CD14-positive monocyte (primary cell): ENCODE measurements at regions not wholly inside any gene's neighbourhood (a gene's known extent, or its start where the extent isn't known, plus 50 kb on each side); places are given as distances from the start of the nearest gene placed in this dataset.

ENCODE experiments used
- DNase-seq, 3 donors: peaks; one replicate each; pipeline ENCODE4 v3.0.0-alpha.2; 2011 to 2022
- H2AFZ ChIP-seq: 2 replicates; pipeline ENCODE4 v1.6.0; 2012; ENCODE audit warnings: mild to moderate bottlenecking, low read depth, low read length, inconsistent platforms; ENCODE audit not compliant: insufficient read depth, poor library complexity, severe bottlenecking
- H3K27ac ChIP-seq, 2 donors: 1 replicate in 1 of 2; 2 replicates in 1 of 2; pipeline ENCODE4 v1.5.1; 2012 to 2013; ENCODE audit warnings: low read length in 2 of 2, control low read depth in 1 of 2, inconsistent platforms in 1 of 2, low read depth in 1 of 2, mild to moderate bottlenecking in 1 of 2
- H3K27me3 ChIP-seq, 2 donors: one replicate each; pipeline versions ENCODE4 v1.6.0 to v1.6.1; 2011 to 2013; ENCODE audit warnings: low read length in 2 of 2; ENCODE audit not compliant: control insufficient read depth in 2 of 2, insufficient read depth in 2 of 2
- H3K36me3 ChIP-seq, 2 donors: replicated peaks in 1 of 2; 1 replicate in 1 of 2; 2 replicates in 1 of 2; pipeline versions ENCODE4 v1.5.1 to v1.6.1; 2012 to 2013; ENCODE audit warnings: low read length in 2 of 2, control low read depth in 1 of 2, inconsistent platforms in 1 of 2, mild to moderate bottlenecking in 1 of 2; ENCODE audit not compliant: insufficient read depth in 2 of 2, control insufficient read depth in 1 of 2
- H3K4me1 ChIP-seq, 2 donors: 1 replicate in 1 of 2; 2 replicates in 1 of 2; pipeline versions ENCODE4 v1.5.1 to v1.6.1; 2012 to 2013; ENCODE audit warnings: low read length in 2 of 2, control low read depth in 1 of 2, inconsistent platforms in 1 of 2, mild to moderate bottlenecking in 1 of 2, moderate library complexity in 1 of 2; ENCODE audit not compliant: insufficient read depth in 2 of 2, control insufficient read depth in 1 of 2
- H3K4me2 ChIP-seq: replicated peaks from 2 replicates; pipeline ENCODE3; 2012; ENCODE audit warnings: low read length, moderate library complexity, mild to moderate bottlenecking; ENCODE audit not compliant: poor library complexity, severe bottlenecking; ENCODE audit errors: extremely low read depth
- H3K4me3 ChIP-seq, 3 experiments: fragments of 200-600 bp in 1 of 3; sonication (generic) in 1 of 3; replicated peaks in 1 of 3; 1 replicate in 2 of 3; 2 replicates in 1 of 3; pipeline ENCODE4 v1.5.1; 2011 to 2013; ENCODE audit warnings: low read length in 3 of 3, mild to moderate bottlenecking in 3 of 3, control low read depth in 2 of 3, low read depth in 2 of 3, inconsistent platforms in 1 of 3, moderate library complexity in 1 of 3
- H3K79me2 ChIP-seq: 2 replicates; pipeline ENCODE4 v1.6.0; 2012; ENCODE audit warnings: mild to moderate bottlenecking, control low read depth, inconsistent platforms, low read length, moderate library complexity; ENCODE audit not compliant: insufficient read depth
- H3K9ac ChIP-seq: 2 replicates; pipeline ENCODE4 v1.6.0; 2017; ENCODE audit warnings: low read length, mild to moderate bottlenecking; ENCODE audit not compliant: insufficient read depth, poor library complexity, severe bottlenecking
- H3K9me3 ChIP-seq, 2 donors: replicated peaks in 1 of 2; 1 replicate in 1 of 2; 2 replicates in 1 of 2; pipeline versions ENCODE4 v1.5.1 to v1.6.1; 2012 to 2013; ENCODE audit warnings: low read length in 2 of 2, control low read depth in 1 of 2; ENCODE audit not compliant: control insufficient read depth in 1 of 2, insufficient read depth in 1 of 2
- H4K20me1 ChIP-seq: 2 replicates; pipeline ENCODE4 v1.6.0; 2012; ENCODE audit warnings: mild to moderate bottlenecking, low read length, control low read depth, moderate library complexity; ENCODE audit not compliant: insufficient read depth
- H3K27ac Mint-ChIP-seq, 7 donors: one replicate each; pipeline ENCODE4 v1.8.0; 2020; ENCODE audit warnings: mild to moderate bottlenecking in 7 of 7, mixed read lengths in 7 of 7, moderate library complexity in 6 of 7, inconsistent platforms in 2 of 7
- H3K27me3 Mint-ChIP-seq, 3 donors: one replicate each; pipeline ENCODE4 v1.8.0; 2021 to 2022; ENCODE audit warnings: low read depth in 3 of 3, mild to moderate bottlenecking in 3 of 3, mixed read lengths in 3 of 3, moderate library complexity in 3 of 3, inconsistent platforms in 1 of 3
- H3K36me3 Mint-ChIP-seq, 2 donors: one replicate each; pipeline ENCODE4 v1.8.0; 2020; ENCODE audit warnings: mixed read lengths in 2 of 2, inconsistent platforms in 1 of 2, mild to moderate bottlenecking in 1 of 2
- H3K4me1 Mint-ChIP-seq: one replicate; pipeline ENCODE4 v1.8.0; 2020; ENCODE audit warnings: mild to moderate bottlenecking, mixed read lengths
- H3K4me3 Mint-ChIP-seq, 2 donors: one replicate each; pipeline ENCODE4 v1.8.0; 2020; ENCODE audit warnings: mild to moderate bottlenecking in 2 of 2, mixed read lengths in 2 of 2, moderate library complexity in 1 of 2
- H3K9me3 Mint-ChIP-seq, 7 donors: one replicate each; pipeline ENCODE4 v1.8.0; 2020 to 2022; ENCODE audit warnings: mixed read lengths in 7 of 7, mild to moderate bottlenecking in 6 of 7, moderate library complexity in 6 of 7, inconsistent platforms in 2 of 7
- CTCF ChIP-seq: fragments of 200-600 bp; IDR thresholded peaks from one replicate; pipeline ENCODE4 v1.8.0; 2022; ENCODE audit warnings: antibody characterized with exemption, mild to moderate bottlenecking
- WGBS: methylation state at CpG from one replicate; pipeline ENCODE4 v1.1.5; 2013; ENCODE audit warnings: missing lambda C conversion rate; ENCODE audit not compliant: insufficient coverage; 5-methylcytosine and 5-hydroxymethylcytosine counted together
- intact Hi-C, 2 donors: fragments of 100-400 bp; cut with micrococcal nuclease; formaldehyde crosslinking; loops; one replicate each; pipeline versions ENCODE4 v1.15.0 to v1.15.1; 2023

- Mint-ChIP-seq H3K9me3 (peaks cover 0 to 5% (median 0%) of the 10 kb centered on the region in 7 donors), H3K4me1 (no peaks in the 10 kb centered on the region), H3K27ac (no peak overlapping the region), H3K36me3 (no peaks in the 10 kb centered on the region), H3K4me3 (no peak overlapping the region), H3K27me3 (peaks cover 0 to 5% (median 4%) of the 10 kb centered on the region in 3 donors)
- H3K4me2 ChIP-seq, result no peak overlapping the region
- no peaks in the 10 kb centered on the region for H3K4me1 ChIP-seq
- H3K27ac ChIP-seq, result no peak overlapping the region
- DNase-seq, result no peak
- intact Hi-C loops, result no loop called here
- H3K27me3 ChIP-seq, result no peaks in the 10 kb centered on the region
- H3K79me2 ChIP-seq, result no peaks in the 10 kb centered on the region
- no peaks in the 10 kb centered on the region for H3K36me3 ChIP-seq
- no peak for TF ChIP-seq CTCF
- H2AFZ ChIP-seq, result no peak overlapping the region
- H4K20me1 ChIP-seq, result no peaks in the 10 kb centered on the region
- no peak overlapping the region for H3K9ac ChIP-seq
- H3K4me3 ChIP-seq, result no peak overlapping the region
- no peaks in the 10 kb centered on the region for H3K9me3 ChIP-seq
- 100% methylated on average over 1 of the region's 4 CpGs for WGBS
Measured at GRCh38 chr1:168894397-168894903, 165.4 kb upstream of the DPT start.

- no peaks in the 10 kb centered on the region for H3K4me1 Mint-ChIP-seq
- Histone ChIP-seq H3K9ac (no peak overlapping the region), H4K20me1 (no peaks in the 10 kb centered on the region), H3K4me2 (no peak overlapping the region), H3K79me2 (no peaks in the 10 kb centered on the region), H2AFZ (no peak overlapping the region), H3K27me3 (no peaks in the 10 kb centered on the region), H3K4me1 (no peaks in the 10 kb centered on the region), H3K36me3 (no peaks in the 10 kb centered on the region), H3K4me3 (no peak overlapping the region), H3K27ac (no peak overlapping the region), H3K9me3 (no peaks in the 10 kb centered on the region)
- H3K27ac Mint-ChIP-seq, result no peak overlapping the region
- H3K4me3 Mint-ChIP-seq, result no peak overlapping the region
- DNase-seq, result no peak
- peaks cover 0 to 7% (median 7%) of the 10 kb centered on the region in 3 donors for H3K27me3 Mint-ChIP-seq
- H3K36me3 Mint-ChIP-seq, result no peaks in the 10 kb centered on the region
- H3K9me3 Mint-ChIP-seq, result peaks cover 0 to 5% (median 0%) of the 10 kb centered on the region in 7 donors
- intact Hi-C loops, result no loop called here
- 100% methylated on average over 1 of the region's 2 CpGs for WGBS
- no peak for TF ChIP-seq CTCF
Measured at GRCh38 chr1:168897249-168897648, 168.2 kb upstream of the DPT start.
